ENCODE measurements at regions not wholly inside any gene's neighbourhood (a gene's known extent, or its start where the extent isn't known, plus 50 kb on each side); places are given as distances from the start of the nearest gene placed in this dataset.

GRCh38 chr13:34750078-34750931, 191.8 kb upstream of the NBEA start:
- H3K9me3 Mint-ChIP-seq: no peaks in the 10 kb centered on the region
- H3K4me3 Mint-ChIP-seq: no peak overlapping the region
- ATAC-seq: no peak
- no peaks in the 10 kb centered on the region for H3K36me3 Mint-ChIP-seq
- no peak overlapping the region for H3K27ac Mint-ChIP-seq
- peaks cover 31% of the 10 kb centered on the region for H3K27me3 Mint-ChIP-seq
- no peaks in the 10 kb centered on the region for H3K4me1 Mint-ChIP-seq

GRCh38 chr13:34751044-34751443, 191.0 kb upstream of the NBEA start:
- no peaks in the 10 kb centered on the region for H3K36me3 Mint-ChIP-seq
- H3K27me3 Mint-ChIP-seq: peaks cover 28% of the 10 kb centered on the region
- no peak for ATAC-seq
- no peaks in the 10 kb centered on the region for H3K4me1 Mint-ChIP-seq
- no peak overlapping the region for H3K4me3 Mint-ChIP-seq
- H3K27ac Mint-ChIP-seq: no peak overlapping the region
- no peaks in the 10 kb centered on the region for H3K9me3 Mint-ChIP-seq

GRCh38 chr13:34751492-34751891, 190.6 kb upstream of the NBEA start:
- peaks cover 23% of the 10 kb centered on the region for H3K27me3 Mint-ChIP-seq
- no peaks in the 10 kb centered on the region for H3K9me3 Mint-ChIP-seq
- H3K4me3 Mint-ChIP-seq: no peak overlapping the region
- no peak overlapping the region for H3K27ac Mint-ChIP-seq
- ATAC-seq: no peak
- no peaks in the 10 kb centered on the region for H3K36me3 Mint-ChIP-seq
- H3K4me1 Mint-ChIP-seq: no peaks in the 10 kb centered on the region

GRCh38 chr13:34752283-34752960, 189.6 kb upstream of the NBEA start:
- Mint-ChIP-seq H3K9me3 (no peaks in the 10 kb centered on the region), H3K4me1 (no peaks in the 10 kb centered on the region), H3K4me3 (no peak overlapping the region), H3K27me3 (peaks cover 19% of the 10 kb centered on the region), H3K36me3 (no peaks in the 10 kb centered on the region), H3K27ac (no peak overlapping the region)
- no peak for ATAC-seq

- H3K36me3 Mint-ChIP-seq: no peaks in the 10 kb centered on the region
- no peak overlapping the region for H3K4me3 Mint-ChIP-seq
- H3K4me1 Mint-ChIP-seq: no peaks in the 10 kb centered on the region
- H3K9me3 Mint-ChIP-seq: no peaks in the 10 kb centered on the region
- ATAC-seq: no peak
- peaks cover 3% of the 10 kb centered on the region for H3K27me3 Mint-ChIP-seq
- no peak overlapping the region for H3K27ac Mint-ChIP-seq
Measured at GRCh38 chr13:34756136-34756535, 185.9 kb upstream of the NBEA start.

GRCh38 chr13:34756572-34756971, 185.5 kb upstream of the NBEA start:
- H3K27me3 Mint-ChIP-seq: no peaks in the 10 kb centered on the region
- H3K36me3 Mint-ChIP-seq: no peaks in the 10 kb centered on the region
- no peaks in the 10 kb centered on the region for H3K4me1 Mint-ChIP-seq
- no peak overlapping the region for H3K4me3 Mint-ChIP-seq
- ATAC-seq: no peak
- no peaks in the 10 kb centered on the region for H3K9me3 Mint-ChIP-seq
- H3K27ac Mint-ChIP-seq: no peak overlapping the region

GRCh38 chr13:34757441-34757840, 184.6 kb upstream of the NBEA start:
- H3K4me3 Mint-ChIP-seq: no peak overlapping the region
- no peak overlapping the region for H3K27ac Mint-ChIP-seq
- H3K9me3 Mint-ChIP-seq: no peaks in the 10 kb centered on the region

GRCh38 chr13:34758628-34759027, 183.4 kb upstream of the NBEA start:
- no peak for ATAC-seq
- Mint-ChIP-seq H3K4me3 (no peak overlapping the region), H3K4me1 (no peaks in the 10 kb centered on the region), H3K27me3 (no peaks in the 10 kb centered on the region), H3K27ac (no peak overlapping the region), H3K36me3 (no peaks in the 10 kb centered on the region), H3K9me3 (no peaks in the 10 kb centered on the region)

More at GRCh38 chr13:34757441-34757840, 184.6 kb upstream of the NBEA start:
- Mint-ChIP-seq H3K4me1 (no peaks in the 10 kb centered on the region), H3K27me3 (no peaks in the 10 kb centered on the region), H3K36me3 (no peaks in the 10 kb centered on the region)
- ATAC-seq: no peak

GRCh38 chr13:34762312-34762711, 179.8 kb upstream of the NBEA start:
- no peak overlapping the region for H3K4me3 Mint-ChIP-seq
- ATAC-seq: no peak
- no peaks in the 10 kb centered on the region for H3K4me1 Mint-ChIP-seq
- no peaks in the 10 kb centered on the region for H3K27me3 Mint-ChIP-seq
- no peaks in the 10 kb centered on the region for H3K9me3 Mint-ChIP-seq
- H3K36me3 Mint-ChIP-seq: no peaks in the 10 kb centered on the region
- no peak overlapping the region for H3K27ac Mint-ChIP-seq

GRCh38 chr13:34764246-34764645, 177.8 kb upstream of the NBEA start:
- Mint-ChIP-seq H3K4me3 (no peak overlapping the region), H3K27ac (no peak overlapping the region), H3K27me3 (no peaks in the 10 kb centered on the region), H3K4me1 (no peaks in the 10 kb centered on the region), H3K9me3 (no peaks in the 10 kb centered on the region), H3K36me3 (no peaks in the 10 kb centered on the region)
- no peak for ATAC-seq

GRCh38 chr13:34765446-34766180, 176.5 kb upstream of the NBEA start:
- no peaks in the 10 kb centered on the region for H3K4me1 Mint-ChIP-seq
- no peak overlapping the region for H3K4me3 Mint-ChIP-seq
- no peaks in the 10 kb centered on the region for H3K27me3 Mint-ChIP-seq
- no peak overlapping the region for H3K27ac Mint-ChIP-seq
- H3K9me3 Mint-ChIP-seq: no peaks in the 10 kb centered on the region
- no peaks in the 10 kb centered on the region for H3K36me3 Mint-ChIP-seq
- ATAC-seq: no peak

- Mint-ChIP-seq H3K9me3 (no peaks in the 10 kb centered on the region), H3K36me3 (no peaks in the 10 kb centered on the region), H3K27me3 (no peaks in the 10 kb centered on the region), H3K27ac (no peak overlapping the region), H3K4me1 (no peaks in the 10 kb centered on the region), H3K4me3 (no peak overlapping the region)
- no peak for ATAC-seq
Measured at GRCh38 chr13:34767778-34768177, 174.3 kb upstream of the NBEA start.

GRCh38 chr13:34772206-34772605, 169.9 kb upstream of the NBEA start:
- Mint-ChIP-seq H3K4me3 (no peak overlapping the region), H3K9me3 (no peaks in the 10 kb centered on the region), H3K27ac (no peak overlapping the region), H3K4me1 (no peaks in the 10 kb centered on the region), H3K36me3 (no peaks in the 10 kb centered on the region), H3K27me3 (no peaks in the 10 kb centered on the region)
- ATAC-seq: no peak

- no peak overlapping the region for H3K27ac Mint-ChIP-seq
- H3K4me1 Mint-ChIP-seq: no peaks in the 10 kb centered on the region
- no peaks in the 10 kb centered on the region for H3K27me3 Mint-ChIP-seq
- H3K9me3 Mint-ChIP-seq: no peaks in the 10 kb centered on the region
- H3K4me3 Mint-ChIP-seq: no peak overlapping the region
- ATAC-seq: no peak
- no peaks in the 10 kb centered on the region for H3K36me3 Mint-ChIP-seq
Measured at GRCh38 chr13:34772881-34773280, 169.2 kb upstream of the NBEA start.

- Mint-ChIP-seq H3K27me3 (no peaks in the 10 kb centered on the region), H3K9me3 (no peaks in the 10 kb centered on the region), H3K36me3 (no peaks in the 10 kb centered on the region), H3K4me1 (no peaks in the 10 kb centered on the region), H3K4me3 (no peak overlapping the region), H3K27ac (no peak overlapping the region)
- no peak for ATAC-seq
Measured at GRCh38 chr13:34776390-34776981, 165.6 kb upstream of the NBEA start.
